Smooth muscle cell (in vitro differentiated cells): ENCODE measurements at regions not wholly inside any gene's neighbourhood (a gene's known extent, or its start where the extent isn't known, plus 50 kb on each side); places are given as distances from the start of the nearest gene placed in this dataset.
"Not testable (repeated sequence)": the region's sequence is repeated elsewhere in the genome, so short reads cannot be mapped to it uniquely, and the experiment has no call there.

Source experiments
- DNase-seq: peaks from one replicate; lab custom pipeline; 2025; ENCODE audit not compliant: unreplicated experiment; lab: John Stamatoyannopoulos, UW
- H2AFZ ChIP-seq: fragments of 200-600 bp; sonication (generic); 2 replicates; pipeline ENCODE4 v1.6.0; 2016; ENCODE audit warnings: antibody characterized with exemption, low read depth, mild to moderate bottlenecking
- H3F3A ChIP-seq: fragments of 200-600 bp; sonication (generic); 2 replicates; pipeline ENCODE4 v1.6.0; 2017; ENCODE audit warnings: antibody characterized with exemption, low read depth
- H3K27ac ChIP-seq: fragments of 200-600 bp; sonication (generic); 2 replicates; pipeline ENCODE4 v1.5.1; 2016; ENCODE audit warnings: low read depth, mild to moderate bottlenecking
- H3K27me3 ChIP-seq: fragments of 200-600 bp; sonication (generic); 2 replicates; pipeline ENCODE4 v1.6.1; 2016; ENCODE audit warnings: low read depth, mild to moderate bottlenecking
- H3K36me3 ChIP-seq: fragments of 200-600 bp; sonication (generic); 2 replicates; pipeline ENCODE4 v1.5.1; 2016; ENCODE audit warnings: low read depth
- H3K4me1 ChIP-seq: fragments of 200-600 bp; sonication (generic); 2 replicates; pipeline ENCODE4 v1.5.1; 2016; ENCODE audit warnings: low read depth
- H3K4me2 ChIP-seq: fragments of 200-600 bp; sonication (generic); 2 replicates; pipeline ENCODE4 v1.6.0; 2016; ENCODE audit warnings: mild to moderate bottlenecking
- H3K4me3 ChIP-seq: fragments of 200-600 bp; sonication (generic); 2 replicates; pipeline ENCODE4 v1.5.1; 2016; ENCODE audit warnings: mild to moderate bottlenecking
- H3K79me2 ChIP-seq: fragments of 200-600 bp; sonication (generic); 2 replicates; pipeline ENCODE4 v1.6.0; 2016; ENCODE audit warnings: low read depth, mild to moderate bottlenecking
- H3K9ac ChIP-seq: fragments of 200-600 bp; sonication (generic); 2 replicates; pipeline ENCODE4 v1.6.0; 2016; ENCODE audit warnings: low read depth
- H3K9me3 ChIP-seq: fragments of 200-600 bp; sonication (generic); replicated peaks from 2 replicates; pipeline ENCODE4 v1.5.1; 2016; ENCODE audit warnings: low read depth
- H4K20me1 ChIP-seq: fragments of 200-600 bp; sonication (generic); 2 replicates; pipeline ENCODE4 v1.6.0; 2016; ENCODE audit warnings: low read depth
- CTCF ChIP-seq: fragments of 200-600 bp; sonication (generic); IDR thresholded peaks from 2 replicates; pipeline ENCODE4 v1.5.1; 2017; ENCODE audit warnings: borderline replicate concordance, mild to moderate bottlenecking, antibody characterized with exemption; ENCODE audit not compliant: insufficient read depth, poor library complexity, severe bottlenecking
- WGBS: methylation state at CpG from one replicate; pipeline ENCODE4 v1.1.7; 2016; ENCODE audit warnings: low lambda C conversion rate; 5-methylcytosine and 5-hydroxymethylcytosine counted together

DNA sequence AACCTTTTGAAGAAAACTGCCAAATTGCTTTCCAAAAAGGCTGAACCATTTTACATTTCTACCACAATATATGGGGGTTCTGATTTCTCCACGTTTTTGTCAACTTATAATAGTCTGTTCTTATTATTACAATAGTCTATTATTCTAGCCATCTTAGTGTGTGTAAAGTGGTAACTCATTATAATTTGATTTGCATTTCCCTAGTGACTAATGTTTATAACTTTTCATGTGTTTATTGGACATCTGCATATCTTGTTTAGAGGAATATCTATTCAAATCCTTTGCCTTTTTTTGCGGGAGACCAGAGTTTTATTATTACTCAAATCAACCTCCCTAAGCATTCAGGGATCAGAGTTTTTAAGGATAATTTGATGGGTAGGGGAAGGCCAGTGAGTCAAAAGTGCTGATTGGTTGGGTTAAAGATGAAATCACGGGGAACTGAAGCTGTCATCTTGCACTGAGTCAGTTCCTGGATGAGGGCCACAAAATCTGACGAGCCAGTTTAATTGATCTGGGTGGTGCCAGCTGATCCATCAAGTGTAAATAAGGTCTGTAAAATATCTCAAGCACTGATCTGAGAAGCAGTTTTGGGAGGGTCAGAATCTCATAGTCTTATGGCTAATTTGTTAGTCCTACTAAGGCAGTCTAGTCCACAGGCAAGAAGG, 303.4 kb upstream of the NCKAP5 start:
- H3K27ac ChIP-seq = no peak overlapping the region
- no peak overlapping the region for H3K4me2 ChIP-seq
- no peaks in the 10 kb centered on the region for H4K20me1 ChIP-seq
- no peaks in the 10 kb centered on the region for H3K36me3 ChIP-seq
- peaks cover 2% of the 10 kb centered on the region for H3K27me3 ChIP-seq
- no peak for DNase-seq
- no peak overlapping the region for H3K4me3 ChIP-seq
- H3K9ac ChIP-seq = no peak overlapping the region
- no peaks in the 10 kb centered on the region for H3K4me1 ChIP-seq
- H3F3A ChIP-seq = no peaks in the 10 kb centered on the region
- WGBS = 82% methylated on average over 4 of the region's 4 CpGs
- TF ChIP-seq CTCF = no peak
- H2AFZ ChIP-seq = no peak overlapping the region
- no peaks in the 10 kb centered on the region for H3K9me3 ChIP-seq
- no peaks in the 10 kb centered on the region for H3K79me2 ChIP-seq

DNA sequence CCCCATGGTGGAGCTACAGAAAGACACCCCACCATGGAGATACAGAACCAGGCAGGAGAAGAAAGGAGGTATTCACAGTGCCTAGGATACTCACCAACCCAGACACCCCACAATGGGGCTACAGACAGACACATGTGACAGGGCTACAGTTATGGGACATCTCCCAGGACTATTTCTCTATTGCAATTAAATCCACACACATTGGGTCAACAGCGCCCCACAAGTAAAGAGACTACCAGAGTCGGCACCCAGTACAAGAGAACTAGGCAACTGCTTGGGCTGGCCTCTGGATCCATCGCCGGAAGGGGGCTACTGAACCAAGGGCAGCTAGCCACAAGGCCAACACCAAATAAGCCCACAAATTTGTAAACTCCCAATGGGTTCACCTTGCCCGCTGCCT, 310.1 kb upstream of the NCKAP5 start:
- no peak overlapping the region for H2AFZ ChIP-seq
- no peak for DNase-seq
- no peaks in the 10 kb centered on the region for H3K36me3 ChIP-seq
- no peaks in the 10 kb centered on the region for H3K4me1 ChIP-seq
- WGBS = 97% methylated on average over 5 of the region's 5 CpGs
- H4K20me1 ChIP-seq = no peaks in the 10 kb centered on the region
- no peaks in the 10 kb centered on the region for H3F3A ChIP-seq
- no peak overlapping the region for H3K4me2 ChIP-seq
- H3K4me3 ChIP-seq = no peak overlapping the region
- TF ChIP-seq CTCF = no peak
- peaks cover 7% of the 10 kb centered on the region for H3K27me3 ChIP-seq
- H3K79me2 ChIP-seq = no peaks in the 10 kb centered on the region
- H3K27ac ChIP-seq = no peak overlapping the region
- no peak overlapping the region for H3K9ac ChIP-seq
- H3K9me3 ChIP-seq = no peaks in the 10 kb centered on the region

GRCh38 chr2:133879703-133880102, 311.4 kb upstream of the NCKAP5 start:
- Histone ChIP-seq H3K27ac (no peak overlapping the region), H3K9ac (no peak overlapping the region), H3K9me3 (no peaks in the 10 kb centered on the region), H4K20me1 (no peaks in the 10 kb centered on the region), H3K4me3 (no peak overlapping the region), H3K4me2 (no peak overlapping the region), H2AFZ (no peak overlapping the region), H3K27me3 (peaks cover 12% of the 10 kb centered on the region), H3K79me2 (no peaks in the 10 kb centered on the region), H3K36me3 (no peaks in the 10 kb centered on the region), H3K4me1 (no peaks in the 10 kb centered on the region), H3F3A (no peaks in the 10 kb centered on the region)
- no peak for DNase-seq
- no peak for TF ChIP-seq CTCF
- 89% methylated on average over 1 of the region's 1 CpG for WGBS

DNA sequence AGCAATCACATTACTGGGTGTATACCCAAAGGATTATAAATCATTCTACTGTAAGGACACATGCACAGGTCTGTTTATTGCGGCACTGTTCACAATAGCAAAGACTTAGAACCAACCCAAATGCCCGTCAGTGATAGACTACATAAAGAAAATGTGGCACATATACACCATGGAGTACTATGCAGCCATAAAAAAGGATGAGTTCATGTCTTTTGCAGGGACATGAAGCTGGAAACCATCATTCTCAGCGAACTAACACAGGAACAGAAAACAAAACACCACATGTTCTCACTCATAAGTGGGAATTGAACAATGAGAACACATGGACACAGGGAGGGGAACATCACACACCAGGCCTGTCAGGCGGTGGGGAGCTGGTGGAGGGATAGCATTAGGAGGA, 313.9 kb upstream of the NCKAP5 start:
- H3K79me2 ChIP-seq, H3F3A ChIP-seq: not testable (repeated sequence)
- WGBS = 75% methylated on average over 4 of the region's 4 CpGs

More for the DNA sequence above, 313.9 kb upstream of the NCKAP5 start:
- not testable (repeated sequence) for H3K36me3 ChIP-seq, H3K9me3 ChIP-seq, H3K4me1 ChIP-seq, H2AFZ ChIP-seq, H4K20me1 ChIP-seq, DNase-seq, H3K4me3 ChIP-seq, H3K27ac ChIP-seq, H3K4me2 ChIP-seq, H3K9ac ChIP-seq
- H3K27me3 ChIP-seq = peaks cover 10% of the 10 kb centered on the region
